Liver (tissue), 8 donors: ENCODE measurements at regions not wholly inside any gene's neighbourhood (a gene's known extent, or its start where the extent isn't known, plus 50 kb on each side); places are given as distances from the start of the nearest gene placed in this dataset.

Source experiments
- DNase-seq: peaks from one replicate; pipeline ENCODE4 v3.0.0-alpha.2; 2017; ENCODE audit warnings: low spot score
- H3K27ac ChIP-seq, 2 donors: one replicate each; pipeline ENCODE4 v1.7.0; 2013; ENCODE audit warnings: inconsistent platforms in 2 of 2, low read length in 2 of 2, control low read depth in 1 of 2, low read depth in 1 of 2, mild to moderate bottlenecking in 1 of 2
- H3K27me3 ChIP-seq, 4 donors: one replicate each; pipeline versions ENCODE4 v1.6.1 to v1.7.0; 2013; ENCODE audit warnings: low read length in 3 of 4, inconsistent platforms in 1 of 4, mild to moderate bottlenecking in 1 of 4, moderate library complexity in 1 of 4; ENCODE audit not compliant: control insufficient read depth in 4 of 4, insufficient read depth in 4 of 4
- H3K36me3 ChIP-seq, 4 donors: one replicate each; pipeline versions ENCODE4 v1.6.1 to v1.7.0; 2013; ENCODE audit warnings: low read length in 3 of 4, mild to moderate bottlenecking in 3 of 4, low read depth in 1 of 4, moderate library complexity in 1 of 4; ENCODE audit not compliant: control insufficient read depth in 4 of 4, insufficient read depth in 3 of 4
- H3K4me1 ChIP-seq, 4 donors: one replicate each; pipeline versions ENCODE4 v1.6.1 to v1.7.0; 2013; ENCODE audit warnings: low read length in 3 of 4, mild to moderate bottlenecking in 3 of 4, moderate library complexity in 1 of 4; ENCODE audit not compliant: control insufficient read depth in 4 of 4, insufficient read depth in 4 of 4
- H3K4me3 ChIP-seq, 3 donors: one replicate each; pipeline versions ENCODE4 v1.6.1 to v1.7.0; 2013; ENCODE audit warnings: low read length in 3 of 3, control low read depth in 1 of 3, low read depth in 1 of 3, mild to moderate bottlenecking in 1 of 3
- H3K9ac ChIP-seq, 2 donors: one replicate each; pipeline ENCODE4 v1.7.0; 2013; ENCODE audit warnings: low read length in 2 of 2, mild to moderate bottlenecking in 2 of 2, moderate library complexity in 2 of 2, control low read depth in 1 of 2, low read depth in 1 of 2
- H3K9me3 ChIP-seq, 4 donors: one replicate each; pipeline versions ENCODE4 v1.6.1 to v1.7.0; 2013; ENCODE audit warnings: low read length in 3 of 4; ENCODE audit not compliant: control insufficient read depth in 4 of 4
- EGR1 ChIP-seq, 2 donors: IDR thresholded peaks; 2 replicates each; pipeline ENCODE4 v1.6.1; 2016 to 2018; ENCODE audit warnings: antibody characterized with exemption in 2 of 2, low read depth in 2 of 2
- FOXA1 ChIP-seq: IDR thresholded peaks from 2 replicates; pipeline ENCODE4 v1.6.1; 2016; ENCODE audit warnings: antibody characterized with exemption
- FOXA2 ChIP-seq: IDR thresholded peaks from 2 replicates; pipeline ENCODE4 v1.6.1; 2016; ENCODE audit warnings: antibody characterized with exemption
- HNF4A ChIP-seq, 2 donors: conservative IDR thresholded peaks; 2 replicates each; pipeline ENCODE4 v1.6.1; 2016; ENCODE audit warnings: antibody characterized with exemption in 2 of 2, mild to moderate bottlenecking in 2 of 2
- JUND ChIP-seq, 2 donors: IDR thresholded peaks; 2 replicates each; pipeline ENCODE4 v1.6.1; 2016; ENCODE audit warnings: antibody characterized with exemption in 2 of 2
- NR2F2 ChIP-seq: IDR thresholded peaks from 2 replicates; pipeline ENCODE4 v1.6.1; 2016; ENCODE audit warnings: antibody characterized with exemption
- RAD21 ChIP-seq, 2 donors: IDR thresholded peaks; 2 replicates each; pipeline ENCODE4 v1.6.1; 2016; ENCODE audit warnings: antibody characterized with exemption in 2 of 2, mild to moderate bottlenecking in 2 of 2
- RXRA ChIP-seq, 2 donors: IDR thresholded peaks; 2 replicates each; pipeline ENCODE4 v1.6.1; 2017 to 2018; ENCODE audit warnings: antibody characterized with exemption in 2 of 2, mild to moderate bottlenecking in 1 of 2
- SP1 ChIP-seq: IDR thresholded peaks from 2 replicates; pipeline ENCODE4 v1.6.1; 2018; ENCODE audit warnings: antibody characterized with exemption, mild to moderate bottlenecking
- TAF1 ChIP-seq: conservative IDR thresholded peaks from 2 replicates; pipeline ENCODE4 v1.6.1; 2016; ENCODE audit warnings: antibody characterized with exemption, mild to moderate bottlenecking
- YY1 ChIP-seq: IDR thresholded peaks from 2 replicates; pipeline ENCODE4 v1.6.1; 2016; ENCODE audit warnings: antibody characterized with exemption, mild to moderate bottlenecking
- WGBS: extraction: QIAGEN DNeasy Blood & Tissue Kit; methylation state at CpG from one replicate; pipeline ENCODE4 v1.1.7; 2013; 5-methylcytosine and 5-hydroxymethylcytosine counted together
- TF ChIP-seq, protein P1 (sequence below): fragments of 150-350 bp; IDR thresholded peaks from 2 replicates; pipeline ENCODE4 v1.5.1; 2017; ENCODE audit warnings: improper control_type of control experiment, low read depth, low read length; ENCODE audit not compliant: missing input control
- TF ChIP-seq, protein P2 (sequence below): IDR thresholded peaks from 2 replicates; pipeline ENCODE4 v1.6.1; 2016; ENCODE audit warnings: antibody characterized with exemption
- TF ChIP-seq, protein P3 (sequence below): IDR thresholded peaks from 2 replicates; pipeline ENCODE4 v1.6.1; 2016; ENCODE audit warnings: antibody characterized with exemption, mild to moderate bottlenecking
- TF ChIP-seq, protein P4 (sequence below): IDR thresholded peaks from 2 replicates; pipeline ENCODE4 v1.6.1; 2016; ENCODE audit warnings: antibody characterized with exemption
- TF ChIP-seq, protein P5 (sequence below): IDR thresholded peaks from 2 replicates; pipeline ENCODE4 v1.6.1; 2016; ENCODE audit warnings: antibody characterized with exemption
- donor health status: healthy.
- donor health status: healthy.
- donor health status: healthy.
- donor health status: healthy.
- donor health status: healthy.

DNA sequence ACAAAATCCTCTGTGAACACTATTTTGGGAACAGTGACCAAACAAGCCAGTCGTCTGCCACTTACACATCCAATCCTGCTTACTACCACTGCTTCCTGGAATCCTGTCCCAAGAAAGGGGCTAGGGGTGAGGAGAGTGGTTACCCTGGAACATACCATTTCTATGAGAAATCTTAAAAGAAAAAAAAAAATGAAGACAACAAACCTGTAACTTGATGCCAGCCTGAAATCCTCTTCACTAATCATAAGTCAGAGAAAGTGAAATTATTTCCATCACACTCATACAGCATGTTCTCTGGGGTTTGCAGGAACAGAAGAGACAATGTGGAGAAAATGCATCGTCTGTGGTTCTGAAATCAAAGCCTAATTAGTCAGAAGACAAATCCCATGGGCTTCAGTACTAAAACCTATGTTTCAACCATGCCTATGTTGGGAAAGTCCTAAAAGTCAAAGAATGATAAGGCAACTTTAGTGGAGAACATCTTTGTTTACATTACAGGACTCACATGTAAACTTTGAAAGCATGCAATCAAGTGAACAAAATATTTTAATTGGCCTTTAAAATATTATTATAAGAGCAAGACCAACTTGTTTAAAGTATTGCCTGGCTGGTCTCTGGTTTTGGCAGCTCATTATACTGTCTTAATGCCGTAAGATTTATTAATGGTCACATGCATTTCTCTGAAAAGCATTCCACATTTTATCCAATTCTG, 220.7 kb downstream of the LTN1 start:
- Histone ChIP-seq H3K27ac (peak overlapping the region in 1 of 2 donors; percentile 52), H3K9ac (no peak overlapping the region)

DNA sequence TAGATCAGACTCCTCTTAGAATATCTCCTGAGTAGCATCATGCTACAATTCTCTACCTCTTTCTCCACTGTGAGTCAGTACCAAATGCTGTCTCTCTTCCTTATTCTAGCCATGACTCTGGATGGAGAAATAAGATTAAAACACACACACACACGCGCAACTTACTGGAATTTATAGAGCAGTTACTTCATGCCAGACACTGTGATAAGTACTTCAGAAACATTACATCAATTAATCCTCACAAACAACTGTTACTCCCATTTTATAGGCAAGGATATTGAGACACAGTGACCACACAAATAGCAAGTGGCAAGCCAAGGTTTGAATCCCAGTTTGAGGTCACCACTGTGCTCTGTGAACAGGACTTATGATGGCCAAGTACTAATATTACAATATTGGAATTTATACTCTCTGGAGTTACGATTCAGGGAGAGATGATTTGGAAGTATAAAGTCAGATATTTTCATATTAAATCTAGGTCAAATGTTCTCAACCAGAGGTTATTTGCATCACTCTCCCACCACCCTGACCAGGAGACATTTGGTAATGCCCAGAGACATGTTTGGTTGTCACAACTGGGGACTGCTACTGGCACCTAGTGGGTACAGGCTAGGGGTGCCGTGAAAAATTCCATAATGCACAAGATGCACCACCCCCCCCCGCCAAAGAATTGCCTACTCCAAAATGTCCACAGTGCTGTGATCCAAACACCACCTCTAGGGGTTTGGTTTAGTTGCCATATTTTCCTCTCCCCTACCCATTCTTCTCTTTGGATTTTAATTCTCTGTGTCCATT, 221.6 kb downstream of the LTN1 start:
- H3K27ac ChIP-seq: peak overlapping the region in 1 of 2 donors; percentile 52

More for the DNA sequence above, 220.7 kb downstream of the LTN1 start:
- H3K4me1 ChIP-seq: peaks cover 6 to 22% (median 22%) of the 10 kb centered on the region in 4 donors
- no peaks in the 10 kb centered on the region for H3K27me3 ChIP-seq
- DNase-seq: no peak
- no peaks in the 10 kb centered on the region for H3K36me3 ChIP-seq
- H3K9me3 ChIP-seq: no peaks in the 10 kb centered on the region
- 72% methylated on average over 3 of the region's 3 CpGs for WGBS
- TF ChIP-seq TAF1 (no peak), RAD21 (IDR thresholded peaks at IDR 0.05) (no peak), RXRA (IDR thresholded peaks at IDR 0.05) (peak in 1 of 2 donors; percentile 27), SP1 (no peak), FOXA1 (peak; percentile 54), JUND (IDR thresholded peaks at IDR 0.05) (no peak), FOXA2 (peak; percentile 78), HNF4A (conservative IDR thresholded peaks at IDR 0.05) (peak in 1 of 2 donors; percentile 30)
- H3K4me3 ChIP-seq: no peak overlapping the region

DNA sequence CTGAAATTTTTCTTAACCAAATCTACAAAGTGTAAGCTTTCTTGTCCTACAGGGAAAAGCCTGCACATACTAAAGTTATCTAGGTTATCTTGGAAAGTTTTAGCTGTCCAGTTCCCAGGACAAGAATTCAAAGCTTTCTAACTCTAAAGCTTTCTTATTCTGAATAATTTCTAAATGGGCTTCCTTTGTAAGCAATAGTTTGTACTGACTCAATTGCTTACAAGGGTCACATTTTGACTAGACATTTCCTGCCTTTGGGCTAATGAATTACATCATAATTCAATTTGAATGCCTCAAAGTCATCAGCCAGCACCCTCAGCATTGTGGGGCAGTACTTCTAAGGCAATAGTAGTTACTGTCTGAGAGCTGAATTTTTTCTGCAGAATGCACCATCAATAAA, 223.0 kb downstream of the LTN1 start:
- no peaks in the 10 kb centered on the region for H3K36me3 ChIP-seq

More for the DNA sequence above, 221.6 kb downstream of the LTN1 start:
- H3K4me3 ChIP-seq: no peak overlapping the region
- H3K27me3 ChIP-seq: no peaks in the 10 kb centered on the region
- DNase-seq: no peak
- H3K4me1 ChIP-seq: peaks cover 6 to 22% (median 22%) of the 10 kb centered on the region in 4 donors
- TF ChIP-seq TAF1 (no peak), YY1 (no peak)
- 83% methylated on average over 5 of the region's 5 CpGs for WGBS
- no peaks in the 10 kb centered on the region for H3K36me3 ChIP-seq
- no peaks in the 10 kb centered on the region for H3K9me3 ChIP-seq
- H3K9ac ChIP-seq: no peak overlapping the region

More for the DNA sequence above, 223.0 kb downstream of the LTN1 start:
- TF ChIP-seq TAF1: no peak
- TF ChIP-seq, protein P1, sequence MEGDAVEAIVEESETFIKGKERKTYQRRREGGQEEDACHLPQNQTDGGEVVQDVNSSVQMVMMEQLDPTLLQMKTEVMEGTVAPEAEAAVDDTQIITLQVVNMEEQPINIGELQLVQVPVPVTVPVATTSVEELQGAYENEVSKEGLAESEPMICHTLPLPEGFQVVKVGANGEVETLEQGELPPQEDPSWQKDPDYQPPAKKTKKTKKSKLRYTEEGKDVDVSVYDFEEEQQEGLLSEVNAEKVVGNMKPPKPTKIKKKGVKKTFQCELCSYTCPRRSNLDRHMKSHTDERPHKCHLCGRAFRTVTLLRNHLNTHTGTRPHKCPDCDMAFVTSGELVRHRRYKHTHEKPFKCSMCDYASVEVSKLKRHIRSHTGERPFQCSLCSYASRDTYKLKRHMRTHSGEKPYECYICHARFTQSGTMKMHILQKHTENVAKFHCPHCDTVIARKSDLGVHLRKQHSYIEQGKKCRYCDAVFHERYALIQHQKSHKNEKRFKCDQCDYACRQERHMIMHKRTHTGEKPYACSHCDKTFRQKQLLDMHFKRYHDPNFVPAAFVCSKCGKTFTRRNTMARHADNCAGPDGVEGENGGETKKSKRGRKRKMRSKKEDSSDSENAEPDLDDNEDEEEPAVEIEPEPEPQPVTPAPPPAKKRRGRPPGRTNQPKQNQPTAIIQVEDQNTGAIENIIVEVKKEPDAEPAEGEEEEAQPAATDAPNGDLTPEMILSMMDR: no peak
- TF ChIP-seq EGR1 (IDR thresholded peaks at IDR 0.05; ENCODE audit: low read depth in 2 of 2): no peak
- TF ChIP-seq, protein P2, sequence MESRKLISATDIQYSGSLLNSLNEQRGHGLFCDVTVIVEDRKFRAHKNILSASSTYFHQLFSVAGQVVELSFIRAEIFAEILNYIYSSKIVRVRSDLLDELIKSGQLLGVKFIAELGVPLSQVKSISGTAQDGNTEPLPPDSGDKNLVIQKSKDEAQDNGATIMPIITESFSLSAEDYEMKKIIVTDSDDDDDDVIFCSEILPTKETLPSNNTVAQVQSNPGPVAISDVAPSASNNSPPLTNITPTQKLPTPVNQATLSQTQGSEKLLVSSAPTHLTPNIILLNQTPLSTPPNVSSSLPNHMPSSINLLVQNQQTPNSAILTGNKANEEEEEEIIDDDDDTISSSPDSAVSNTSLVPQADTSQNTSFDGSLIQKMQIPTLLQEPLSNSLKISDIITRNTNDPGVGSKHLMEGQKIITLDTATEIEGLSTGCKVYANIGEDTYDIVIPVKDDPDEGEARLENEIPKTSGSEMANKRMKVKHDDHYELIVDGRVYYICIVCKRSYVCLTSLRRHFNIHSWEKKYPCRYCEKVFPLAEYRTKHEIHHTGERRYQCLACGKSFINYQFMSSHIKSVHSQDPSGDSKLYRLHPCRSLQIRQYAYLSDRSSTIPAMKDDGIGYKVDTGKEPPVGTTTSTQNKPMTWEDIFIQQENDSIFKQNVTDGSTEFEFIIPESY: no peak
- TF ChIP-seq, protein P3, sequence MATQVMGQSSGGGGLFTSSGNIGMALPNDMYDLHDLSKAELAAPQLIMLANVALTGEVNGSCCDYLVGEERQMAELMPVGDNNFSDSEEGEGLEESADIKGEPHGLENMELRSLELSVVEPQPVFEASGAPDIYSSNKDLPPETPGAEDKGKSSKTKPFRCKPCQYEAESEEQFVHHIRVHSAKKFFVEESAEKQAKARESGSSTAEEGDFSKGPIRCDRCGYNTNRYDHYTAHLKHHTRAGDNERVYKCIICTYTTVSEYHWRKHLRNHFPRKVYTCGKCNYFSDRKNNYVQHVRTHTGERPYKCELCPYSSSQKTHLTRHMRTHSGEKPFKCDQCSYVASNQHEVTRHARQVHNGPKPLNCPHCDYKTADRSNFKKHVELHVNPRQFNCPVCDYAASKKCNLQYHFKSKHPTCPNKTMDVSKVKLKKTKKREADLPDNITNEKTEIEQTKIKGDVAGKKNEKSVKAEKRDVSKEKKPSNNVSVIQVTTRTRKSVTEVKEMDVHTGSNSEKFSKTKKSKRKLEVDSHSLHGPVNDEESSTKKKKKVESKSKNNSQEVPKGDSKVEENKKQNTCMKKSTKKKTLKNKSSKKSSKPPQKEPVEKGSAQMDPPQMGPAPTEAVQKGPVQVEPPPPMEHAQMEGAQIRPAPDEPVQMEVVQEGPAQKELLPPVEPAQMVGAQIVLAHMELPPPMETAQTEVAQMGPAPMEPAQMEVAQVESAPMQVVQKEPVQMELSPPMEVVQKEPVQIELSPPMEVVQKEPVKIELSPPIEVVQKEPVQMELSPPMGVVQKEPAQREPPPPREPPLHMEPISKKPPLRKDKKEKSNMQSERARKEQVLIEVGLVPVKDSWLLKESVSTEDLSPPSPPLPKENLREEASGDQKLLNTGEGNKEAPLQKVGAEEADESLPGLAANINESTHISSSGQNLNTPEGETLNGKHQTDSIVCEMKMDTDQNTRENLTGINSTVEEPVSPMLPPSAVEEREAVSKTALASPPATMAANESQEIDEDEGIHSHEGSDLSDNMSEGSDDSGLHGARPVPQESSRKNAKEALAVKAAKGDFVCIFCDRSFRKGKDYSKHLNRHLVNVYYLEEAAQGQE: no peak
- no peak for TF ChIP-seq FOXA1
- TF ChIP-seq, protein P4, sequence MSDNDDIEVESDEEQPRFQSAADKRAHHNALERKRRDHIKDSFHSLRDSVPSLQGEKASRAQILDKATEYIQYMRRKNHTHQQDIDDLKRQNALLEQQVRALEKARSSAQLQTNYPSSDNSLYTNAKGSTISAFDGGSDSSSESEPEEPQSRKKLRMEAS: no peak
- no peak for TF ChIP-seq JUND (IDR thresholded peaks at IDR 0.05)
- TF ChIP-seq SP1: no peak
- TF ChIP-seq, protein P5, sequence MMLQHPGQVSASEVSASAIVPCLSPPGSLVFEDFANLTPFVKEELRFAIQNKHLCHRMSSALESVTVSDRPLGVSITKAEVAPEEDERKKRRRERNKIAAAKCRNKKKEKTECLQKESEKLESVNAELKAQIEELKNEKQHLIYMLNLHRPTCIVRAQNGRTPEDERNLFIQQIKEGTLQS: no peak
- TF ChIP-seq NR2F2: no peak
- Histone ChIP-seq H3K4me1 (peaks cover 6 to 22% (median 22%) of the 10 kb centered on the region in 4 donors), H3K27me3 (no peaks in the 10 kb centered on the region), H3K9ac (no peak overlapping the region), H3K27ac (no peak overlapping the region), H3K9me3 (no peaks in the 10 kb centered on the region), H3K4me3 (no peak overlapping the region)
- DNase-seq: no peak
